MV-4-11 (cell line): ENCODE measurements at regions not wholly inside any gene's neighbourhood (a gene's known extent, or its start where the extent isn't known, plus 50 kb on each side); places are given as distances from the start of the nearest gene placed in this dataset.
"Not testable (repeated sequence)": the region's sequence is repeated elsewhere in the genome, so short reads cannot be mapped to it uniquely, and the experiment has no call there.

Experiments used
- DNase-seq: peaks from one replicate; lab custom pipeline; 2025; lab: John Stamatoyannopoulos, UW

GRCh38 chr7:119596651-119597050 lies 676.3 kb upstream of the KCND2 start:
- DNase-seq = no peak

GRCh38 chr7:119606297-119606696 lies 666.7 kb upstream of the KCND2 start:
- no peak for DNase-seq

- no peak for DNase-seq
These were observed 652.2 kb upstream of the KCND2 start for GRCh38 chr7:119620769-119621168.

- DNase-seq = no peak
These were observed 649.5 kb upstream of the KCND2 start for GRCh38 chr7:119623427-119623826.

- DNase-seq = no peak
These were observed 642.5 kb upstream of the KCND2 start for GRCh38 chr7:119630406-119630969.

- not testable (repeated sequence) for DNase-seq
These were observed 639.2 kb upstream of the KCND2 start for GRCh38 chr7:119633812-119634211.

GRCh38 chr7:119640326-119640725 lies 632.6 kb upstream of the KCND2 start:
- DNase-seq = no peak

- no peak for DNase-seq
These were observed 632.1 kb upstream of the KCND2 start for GRCh38 chr7:119640861-119641260.

- peak; percentile 33 for DNase-seq
These were observed 629.4 kb upstream of the KCND2 start for GRCh38 chr7:119643558-119643957.

- DNase-seq = no peak
These were observed 625.7 kb upstream of the KCND2 start for GRCh38 chr7:119647286-119647685.

- DNase-seq = not testable (repeated sequence)
These were observed 624.2 kb upstream of the KCND2 start for GRCh38 chr7:119648752-119649151.

- no peak for DNase-seq
These were observed 612.9 kb upstream of the KCND2 start for GRCh38 chr7:119660080-119660479.

- DNase-seq = no peak
These were observed 608.4 kb upstream of the KCND2 start for GRCh38 chr7:119664601-119665000.

GRCh38 chr7:119665796-119666195 lies 607.2 kb upstream of the KCND2 start:
- DNase-seq = no peak

- DNase-seq = no peak
These were observed 591.6 kb upstream of the KCND2 start for GRCh38 chr7:119681336-119681735.

- no peak for DNase-seq
These were observed 588.2 kb upstream of the KCND2 start for GRCh38 chr7:119684763-119685162.

- no peak for DNase-seq
These were observed 587.1 kb upstream of the KCND2 start for GRCh38 chr7:119685906-119686305.

- DNase-seq = no peak
These were observed 584.1 kb upstream of the KCND2 start for GRCh38 chr7:119688831-119689230.

GRCh38 chr7:119692541-119692940 lies 580.4 kb upstream of the KCND2 start:
- DNase-seq = no peak

GRCh38 chr7:119694506-119694905 lies 578.5 kb upstream of the KCND2 start:
- no peak for DNase-seq

- DNase-seq = no peak
These were observed 576.6 kb upstream of the KCND2 start for GRCh38 chr7:119696336-119696735.

GRCh38 chr7:119703895-119704294 lies 569.1 kb upstream of the KCND2 start:
- DNase-seq = no peak

- DNase-seq = no peak
These were observed 566.4 kb upstream of the KCND2 start for GRCh38 chr7:119706608-119707007.

GRCh38 chr7:119708891-119709290 lies 564.1 kb upstream of the KCND2 start:
- DNase-seq = no peak

- no peak for DNase-seq
These were observed 561.9 kb upstream of the KCND2 start for GRCh38 chr7:119711104-119711503.
